ENCODE measurements at regions not wholly inside any gene's neighbourhood (a gene's known extent, or its start where the extent isn't known, plus 50 kb on each side); places are given as distances from the start of the nearest gene placed in this dataset.

DNA sequence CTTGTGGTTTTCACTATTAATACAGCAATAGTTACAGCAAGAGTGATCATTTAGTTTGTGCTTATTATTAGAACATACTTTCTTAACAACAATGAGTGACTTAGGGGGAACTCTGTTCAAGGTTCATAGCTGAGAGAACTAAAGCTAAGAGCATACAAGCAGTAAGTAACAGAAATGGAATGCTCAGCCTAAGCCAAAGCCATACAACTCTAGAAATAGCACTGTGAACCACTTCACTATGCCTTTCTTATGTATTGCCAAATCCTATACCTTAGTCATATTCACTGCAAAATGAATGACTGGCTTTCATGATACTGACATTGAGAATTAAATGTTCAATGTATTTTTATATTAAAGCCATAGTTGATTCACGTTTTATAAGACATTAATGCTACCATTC, 599.7 kb upstream of the SLITRK1 start (continued):
- TF ChIP-seq, protein P1, sequence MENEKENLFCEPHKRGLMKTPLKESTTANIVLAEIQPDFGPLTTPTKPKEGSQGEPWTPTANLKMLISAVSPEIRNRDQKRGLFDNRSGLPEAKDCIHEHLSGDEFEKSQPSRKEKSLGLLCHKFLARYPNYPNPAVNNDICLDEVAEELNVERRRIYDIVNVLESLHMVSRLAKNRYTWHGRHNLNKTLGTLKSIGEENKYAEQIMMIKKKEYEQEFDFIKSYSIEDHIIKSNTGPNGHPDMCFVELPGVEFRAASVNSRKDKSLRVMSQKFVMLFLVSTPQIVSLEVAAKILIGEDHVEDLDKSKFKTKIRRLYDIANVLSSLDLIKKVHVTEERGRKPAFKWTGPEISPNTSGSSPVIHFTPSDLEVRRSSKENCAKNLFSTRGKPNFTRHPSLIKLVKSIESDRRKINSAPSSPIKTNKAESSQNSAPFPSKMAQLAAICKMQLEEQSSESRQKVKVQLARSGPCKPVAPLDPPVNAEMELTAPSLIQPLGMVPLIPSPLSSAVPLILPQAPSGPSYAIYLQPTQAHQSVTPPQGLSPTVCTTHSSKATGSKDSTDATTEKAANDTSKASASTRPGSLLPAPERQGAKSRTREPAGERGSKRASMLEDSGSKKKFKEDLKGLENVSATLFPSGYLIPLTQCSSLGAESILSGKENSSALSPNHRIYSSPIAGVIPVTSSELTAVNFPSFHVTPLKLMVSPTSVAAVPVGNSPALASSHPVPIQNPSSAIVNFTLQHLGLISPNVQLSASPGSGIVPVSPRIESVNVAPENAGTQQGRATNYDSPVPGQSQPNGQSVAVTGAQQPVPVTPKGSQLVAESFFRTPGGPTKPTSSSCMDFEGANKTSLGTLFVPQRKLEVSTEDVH (IDR thresholded peaks at IDR 0.05; ENCODE audit: low read depth, partially characterized antibody): no peak
- no peak for TF ChIP-seq STAT1 (conservative IDR thresholded peaks at IDR 0.05)
- no peak for TF ChIP-seq MYC (IDR thresholded peaks at IDR 0.05; ENCODE audit: insufficient read depth, insufficient read length, insufficient replicate concordance, low read length, severe bottlenecking)
- TF ChIP-seq NR2C1 (IDR thresholded peaks at IDR 0.05): no peak
- no peak for TF ChIP-seq CTCF (IDR thresholded peaks at IDR 0.05 in 2 of 3, conservative IDR thresholded peaks at IDR 0.05 in 1 of 3; ENCODE audit: control insufficient read depth in 2 of 3, extremely low read depth in 1 of 3, insufficient read depth in 1 of 3, low read depth in 3 of 3, low read length in 3 of 3)
- no peak for TF ChIP-seq IKZF1 (conservative IDR thresholded peaks at IDR 0.05)

GRCh38 chr13:84479656-84480055, 597.4 kb upstream of the SLITRK1 start:
- Histone ChIP-seq H3K9me3 (replicated peaks; ENCODE audit: control insufficient read depth, insufficient read depth, low read length) (no peaks in the 10 kb centered on the region), H3K36me3 (ENCODE audit: control insufficient read depth in 2 of 2, insufficient read depth in 2 of 2, low read length in 1 of 2) (no peaks in the 10 kb centered on the region), H2AFZ (ENCODE audit: control insufficient read depth, low read depth, low read length) (no peak overlapping the region), H3K9ac (ENCODE audit: control insufficient read depth, insufficient read depth, low read length) (no peak overlapping the region), H3K4me3 (no peak overlapping the region), H3K27me3 (replicated peaks in 1 of 2; ENCODE audit: control insufficient read depth in 2 of 2, insufficient read depth in 2 of 2, low read length in 1 of 2) (no peaks in the 10 kb centered on the region), H3K4me1 (ENCODE audit: control insufficient read depth, insufficient read depth, low read length) (no peaks in the 10 kb centered on the region), H4K20me1 (ENCODE audit: control insufficient read depth, insufficient read depth) (no peaks in the 10 kb centered on the region), H3K79me2 (ENCODE audit: control insufficient read depth, insufficient read depth, low read length) (no peaks in the 10 kb centered on the region), H3K27ac (ENCODE audit: control insufficient read depth, insufficient read depth) (no peak overlapping the region), H3K4me2 (ENCODE audit: control insufficient read depth, insufficient read depth) (no peak overlapping the region)
- in situ Hi-C loops (cut with MboI): no loop called here
- no peak for FAIRE-seq
- no peak for ATAC-seq
- WGBS (ENCODE audit: insufficient coverage, insufficient replicate concordance, low lambda C conversion rate, missing lambda C conversion rate): 35% methylated on average over 1 of the region's 1 CpG
- no peak for DNase-seq (ENCODE audit: low read depth, low spot score)
- ChIA-PET RAD21 (ENCODE audit: unreplicated experiment) (interaction anchor here (0.8 to 2.6 kb wide), 4 partner anchors 18 to 95 kb away, joined by 3 to 10 read pairs (median 6); no protein-coding TSS in a partner anchor), POLR2A (interaction anchor here (1.0 kb wide), 1 partner anchor 10 kb away, joined by 3 read pairs; no protein-coding TSS in a partner anchor), CTCF (interaction anchor here (0.7 to 2.1 kb wide), 2 partner anchors 19 to 30 kb away, joined by 3 to 5 read pairs; no protein-coding TSS in a partner anchor), SMC1A (ENCODE audit: uncharacterized antibody, unreplicated experiment) (interaction anchor here (0.5 to 2.9 kb wide), 6 partner anchors 11 to 663 kb away, joined by 3 to 18 read pairs (median 6); no protein-coding TSS in a partner anchor)
- BruUV-seq (replicated peaks): no TSS peak
- intact Hi-C loops (cut with micrococcal nuclease; ENCODE audit: unreplicated experiment): no loop called here
- TF ChIP-seq SREBF2 (IDR thresholded peaks at IDR 0.05; ENCODE audit: low read length) (no peak), HDAC6 (IDR thresholded peaks at IDR 0.05; ENCODE audit: unreplicated experiment) (no peak), CREM (IDR thresholded peaks at IDR 0.05; ENCODE audit: low read depth) (no peak), JUNB (IDR thresholded peaks at IDR 0.05) (no peak), RCOR1 (conservative IDR thresholded peaks at IDR 0.05; ENCODE audit: low read depth, low read length) (no peak), PRDM15 (CRISPR knock-in tag; IDR thresholded peaks at IDR 0.05) (no peak), SMAD5 (IDR thresholded peaks at IDR 0.05; ENCODE audit: low read depth) (no peak)
- TF ChIP-seq, protein P2, sequence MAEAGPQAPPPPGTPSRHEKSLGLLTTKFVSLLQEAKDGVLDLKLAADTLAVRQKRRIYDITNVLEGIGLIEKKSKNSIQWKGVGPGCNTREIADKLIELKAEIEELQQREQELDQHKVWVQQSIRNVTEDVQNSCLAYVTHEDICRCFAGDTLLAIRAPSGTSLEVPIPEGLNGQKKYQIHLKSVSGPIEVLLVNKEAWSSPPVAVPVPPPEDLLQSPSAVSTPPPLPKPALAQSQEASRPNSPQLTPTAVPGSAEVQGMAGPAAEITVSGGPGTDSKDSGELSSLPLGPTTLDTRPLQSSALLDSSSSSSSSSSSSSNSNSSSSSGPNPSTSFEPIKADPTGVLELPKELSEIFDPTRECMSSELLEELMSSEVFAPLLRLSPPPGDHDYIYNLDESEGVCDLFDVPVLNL (IDR thresholded peaks at IDR 0.05; ENCODE audit: low read depth, low read length): no peak
